ENCODE measurements at regions not wholly inside any gene's neighbourhood (a gene's known extent, or its start where the extent isn't known, plus 50 kb on each side); places are given as distances from the start of the nearest gene placed in this dataset.

DNA sequence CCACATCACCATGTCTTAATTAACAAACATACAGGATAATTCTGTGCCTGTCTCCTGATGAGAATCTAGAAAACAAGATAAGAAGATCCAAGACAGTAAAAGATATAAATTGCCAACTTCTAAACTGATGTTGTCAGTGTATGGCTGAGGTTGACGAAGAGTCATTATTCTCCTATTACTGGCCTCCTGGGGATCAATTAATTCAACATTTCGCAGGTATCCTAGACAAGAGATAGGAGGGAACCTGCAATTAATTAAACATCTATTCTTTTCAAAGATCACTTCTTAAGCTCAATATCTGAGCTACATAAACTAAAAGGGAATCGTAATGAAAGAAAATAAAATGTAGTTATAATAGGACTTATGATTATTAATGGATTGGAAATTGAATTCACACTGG is 232.0 kb upstream of the GRIA1 start:
- TF ChIP-seq, protein P1, sequence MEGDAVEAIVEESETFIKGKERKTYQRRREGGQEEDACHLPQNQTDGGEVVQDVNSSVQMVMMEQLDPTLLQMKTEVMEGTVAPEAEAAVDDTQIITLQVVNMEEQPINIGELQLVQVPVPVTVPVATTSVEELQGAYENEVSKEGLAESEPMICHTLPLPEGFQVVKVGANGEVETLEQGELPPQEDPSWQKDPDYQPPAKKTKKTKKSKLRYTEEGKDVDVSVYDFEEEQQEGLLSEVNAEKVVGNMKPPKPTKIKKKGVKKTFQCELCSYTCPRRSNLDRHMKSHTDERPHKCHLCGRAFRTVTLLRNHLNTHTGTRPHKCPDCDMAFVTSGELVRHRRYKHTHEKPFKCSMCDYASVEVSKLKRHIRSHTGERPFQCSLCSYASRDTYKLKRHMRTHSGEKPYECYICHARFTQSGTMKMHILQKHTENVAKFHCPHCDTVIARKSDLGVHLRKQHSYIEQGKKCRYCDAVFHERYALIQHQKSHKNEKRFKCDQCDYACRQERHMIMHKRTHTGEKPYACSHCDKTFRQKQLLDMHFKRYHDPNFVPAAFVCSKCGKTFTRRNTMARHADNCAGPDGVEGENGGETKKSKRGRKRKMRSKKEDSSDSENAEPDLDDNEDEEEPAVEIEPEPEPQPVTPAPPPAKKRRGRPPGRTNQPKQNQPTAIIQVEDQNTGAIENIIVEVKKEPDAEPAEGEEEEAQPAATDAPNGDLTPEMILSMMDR (IDR thresholded peaks at IDR 0.05): no peak
- TF ChIP-seq EP300 (IDR thresholded peaks at IDR 0.05) (no peak), POLR2A (IDR thresholded peaks at IDR 0.05) (no peak)
